ENCODE measurements at regions not wholly inside any gene's neighbourhood (a gene's known extent, or its start where the extent isn't known, plus 50 kb on each side); places are given as distances from the start of the nearest gene placed in this dataset.

- WGBS, result 96% methylated on average over 4 of the region's 4 CpGs
- Histone ChIP-seq H3K27ac (ENCODE audit: low read depth in 1 of 2, low read length in 1 of 2) (no peak overlapping the region), H3K4me3 (ENCODE audit: low read length in 2 of 2) (no peak overlapping the region), H3K27me3 (ENCODE audit: control insufficient read depth in 2 of 2, insufficient read depth in 1 of 2, low read length in 1 of 2) (no peaks in the 10 kb centered on the region), H3K9me3 (ENCODE audit: control insufficient read depth in 2 of 2, insufficient read depth in 1 of 2, low read length in 1 of 2) (no peaks in the 10 kb centered on the region), H3K36me3 (ENCODE audit: control insufficient read depth in 2 of 2, insufficient read depth in 2 of 2, low read length in 1 of 2) (no peaks in the 10 kb centered on the region), H3K4me1 (ENCODE audit: control insufficient read depth in 2 of 2, insufficient read depth in 2 of 2, low read length in 2 of 2) (no peaks in the 10 kb centered on the region)
- DNase-seq (ENCODE audit: low read depth in 6 of 9, low spot score in 9 of 9), result no peak
Measured at GRCh38 chr13:84029396-84029795, 147.1 kb upstream of the SLITRK1 start.

GRCh38 chr13:84025824-84026223, 143.6 kb upstream of the SLITRK1 start:
- Histone ChIP-seq H3K27ac (ENCODE audit: low read depth in 1 of 2, low read length in 1 of 2) (no peak overlapping the region), H3K4me3 (ENCODE audit: low read length in 2 of 2) (no peak overlapping the region), H3K27me3 (ENCODE audit: control insufficient read depth in 2 of 2, insufficient read depth in 1 of 2, low read length in 1 of 2) (no peaks in the 10 kb centered on the region), H3K4me1 (ENCODE audit: control insufficient read depth in 2 of 2, insufficient read depth in 2 of 2, low read length in 2 of 2) (no peaks in the 10 kb centered on the region), H3K36me3 (ENCODE audit: control insufficient read depth in 2 of 2, insufficient read depth in 2 of 2, low read length in 1 of 2) (no peaks in the 10 kb centered on the region), H3K9me3 (ENCODE audit: control insufficient read depth in 2 of 2, insufficient read depth in 1 of 2, low read length in 1 of 2) (no peaks in the 10 kb centered on the region)
- DNase-seq (ENCODE audit: low read depth in 6 of 9, low spot score in 9 of 9), result no peak
- 92% methylated on average over 1 of the region's 1 CpG for WGBS

- WGBS, result 98% methylated on average over 9 of the region's 9 CpGs
Measured at GRCh38 chr13:83996415-83996814, 114.1 kb upstream of the SLITRK1 start.

GRCh38 chr13:83995930-83996329, 113.7 kb upstream of the SLITRK1 start:
- Histone ChIP-seq H3K27me3 (ENCODE audit: control insufficient read depth in 2 of 2, insufficient read depth in 1 of 2, low read length in 1 of 2) (no peaks in the 10 kb centered on the region), H3K9me3 (ENCODE audit: control insufficient read depth in 2 of 2, insufficient read depth in 1 of 2, low read length in 1 of 2) (peaks cover 0 to 7% of the 10 kb centered on the region in 2 donors), H3K4me1 (ENCODE audit: control insufficient read depth in 2 of 2, insufficient read depth in 2 of 2, low read length in 2 of 2) (no peaks in the 10 kb centered on the region), H3K27ac (ENCODE audit: low read depth in 1 of 2, low read length in 1 of 2) (no peak overlapping the region), H3K36me3 (ENCODE audit: control insufficient read depth in 2 of 2, insufficient read depth in 2 of 2, low read length in 1 of 2) (no peaks in the 10 kb centered on the region), H3K4me3 (ENCODE audit: low read length in 2 of 2) (no peak overlapping the region)
- no peak for DNase-seq (ENCODE audit: low read depth in 6 of 9, low spot score in 9 of 9)
- WGBS, result 97% methylated on average over 7 of the region's 7 CpGs

More at GRCh38 chr13:83996415-83996814, 114.1 kb upstream of the SLITRK1 start:
- Histone ChIP-seq H3K9me3 (ENCODE audit: control insufficient read depth in 2 of 2, insufficient read depth in 1 of 2, low read length in 1 of 2) (peaks cover 0 to 7% of the 10 kb centered on the region in 2 donors), H3K4me3 (ENCODE audit: low read length in 2 of 2) (no peak overlapping the region), H3K27me3 (ENCODE audit: control insufficient read depth in 2 of 2, insufficient read depth in 1 of 2, low read length in 1 of 2) (no peaks in the 10 kb centered on the region), H3K4me1 (ENCODE audit: control insufficient read depth in 2 of 2, insufficient read depth in 2 of 2, low read length in 2 of 2) (no peaks in the 10 kb centered on the region), H3K36me3 (ENCODE audit: control insufficient read depth in 2 of 2, insufficient read depth in 2 of 2, low read length in 1 of 2) (no peaks in the 10 kb centered on the region), H3K27ac (ENCODE audit: low read depth in 1 of 2, low read length in 1 of 2) (no peak overlapping the region)
- no peak for DNase-seq (ENCODE audit: low read depth in 6 of 9, low spot score in 9 of 9)

- Histone ChIP-seq H3K27ac (ENCODE audit: low read depth in 1 of 2, low read length in 1 of 2) (no peak overlapping the region), H3K36me3 (ENCODE audit: control insufficient read depth in 2 of 2, insufficient read depth in 2 of 2, low read length in 1 of 2) (no peaks in the 10 kb centered on the region), H3K4me3 (ENCODE audit: low read length in 2 of 2) (no peak overlapping the region), H3K9me3 (ENCODE audit: control insufficient read depth in 2 of 2, insufficient read depth in 1 of 2, low read length in 1 of 2) (peaks cover 0 to 3% of the 10 kb centered on the region in 2 donors), H3K4me1 (ENCODE audit: control insufficient read depth in 2 of 2, insufficient read depth in 2 of 2, low read length in 2 of 2) (no peaks in the 10 kb centered on the region), H3K27me3 (ENCODE audit: control insufficient read depth in 2 of 2, insufficient read depth in 1 of 2, low read length in 1 of 2) (no peaks in the 10 kb centered on the region)
- no peak for DNase-seq (ENCODE audit: low read depth in 6 of 9, low spot score in 9 of 9)
- WGBS, result 96% methylated on average over 13 of the region's 13 CpGs
Measured at GRCh38 chr13:83992566-83993358, 110.5 kb upstream of the SLITRK1 start.

- Histone ChIP-seq H3K27ac (ENCODE audit: low read depth in 1 of 2, low read length in 1 of 2) (no peak overlapping the region), H3K4me1 (ENCODE audit: control insufficient read depth in 2 of 2, insufficient read depth in 2 of 2, low read length in 2 of 2) (no peaks in the 10 kb centered on the region), H3K27me3 (ENCODE audit: control insufficient read depth in 2 of 2, insufficient read depth in 1 of 2, low read length in 1 of 2) (no peaks in the 10 kb centered on the region), H3K9me3 (ENCODE audit: control insufficient read depth in 2 of 2, insufficient read depth in 1 of 2, low read length in 1 of 2) (no peaks in the 10 kb centered on the region), H3K36me3 (ENCODE audit: control insufficient read depth in 2 of 2, insufficient read depth in 2 of 2, low read length in 1 of 2) (no peaks in the 10 kb centered on the region), H3K4me3 (ENCODE audit: low read length in 2 of 2) (no peak overlapping the region)
- DNase-seq (ENCODE audit: low read depth in 6 of 9, low spot score in 9 of 9), result no peak
- 95% methylated on average over 1 of the region's 1 CpG for WGBS
Measured at GRCh38 chr13:83987394-83987793, 105.1 kb upstream of the SLITRK1 start.

GRCh38 chr13:83984793-83985192, 102.5 kb upstream of the SLITRK1 start:
- H3K36me3 ChIP-seq (ENCODE audit: control insufficient read depth in 2 of 2, insufficient read depth in 2 of 2, low read length in 1 of 2), result no peaks in the 10 kb centered on the region
- H3K4me3 ChIP-seq (ENCODE audit: low read length in 2 of 2), result no peak overlapping the region
- no peaks in the 10 kb centered on the region for H3K4me1 ChIP-seq (ENCODE audit: control insufficient read depth in 2 of 2, insufficient read depth in 2 of 2, low read length in 2 of 2)
- H3K27ac ChIP-seq (ENCODE audit: low read depth in 1 of 2, low read length in 1 of 2), result no peak overlapping the region
- no peaks in the 10 kb centered on the region for H3K27me3 ChIP-seq (ENCODE audit: control insufficient read depth in 2 of 2, insufficient read depth in 1 of 2, low read length in 1 of 2)
- no peaks in the 10 kb centered on the region for H3K9me3 ChIP-seq (ENCODE audit: control insufficient read depth in 2 of 2, insufficient read depth in 1 of 2, low read length in 1 of 2)
- 93% methylated on average over 1 of the region's 1 CpG for WGBS
- DNase-seq (ENCODE audit: low read depth in 6 of 9, low spot score in 9 of 9), result no peak

GRCh38 chr13:83980331-83980730, 98.1 kb upstream of the SLITRK1 start:
- Histone ChIP-seq H3K27me3 (ENCODE audit: control insufficient read depth in 2 of 2, insufficient read depth in 1 of 2, low read length in 1 of 2) (no peaks in the 10 kb centered on the region), H3K4me3 (ENCODE audit: low read length in 2 of 2) (no peak overlapping the region), H3K27ac (ENCODE audit: low read depth in 1 of 2, low read length in 1 of 2) (no peak overlapping the region), H3K9me3 (ENCODE audit: control insufficient read depth in 2 of 2, insufficient read depth in 1 of 2, low read length in 1 of 2) (no peaks in the 10 kb centered on the region), H3K36me3 (ENCODE audit: control insufficient read depth in 2 of 2, insufficient read depth in 2 of 2, low read length in 1 of 2) (no peaks in the 10 kb centered on the region), H3K4me1 (ENCODE audit: control insufficient read depth in 2 of 2, insufficient read depth in 2 of 2, low read length in 2 of 2) (no peaks in the 10 kb centered on the region)
- 93% methylated on average over 5 of the region's 5 CpGs for WGBS
- no peak for DNase-seq (ENCODE audit: low read depth in 6 of 9, low spot score in 9 of 9)

GRCh38 chr13:83975655-83976165, 93.4 kb upstream of the SLITRK1 start:
- Histone ChIP-seq H3K36me3 (ENCODE audit: control insufficient read depth in 2 of 2, insufficient read depth in 2 of 2, low read length in 1 of 2) (no peaks in the 10 kb centered on the region), H3K9me3 (ENCODE audit: control insufficient read depth in 2 of 2, insufficient read depth in 1 of 2, low read length in 1 of 2) (no peaks in the 10 kb centered on the region), H3K4me1 (ENCODE audit: control insufficient read depth in 2 of 2, insufficient read depth in 2 of 2, low read length in 2 of 2) (no peaks in the 10 kb centered on the region), H3K27ac (ENCODE audit: low read depth in 1 of 2, low read length in 1 of 2) (no peak overlapping the region), H3K27me3 (ENCODE audit: control insufficient read depth in 2 of 2, insufficient read depth in 1 of 2, low read length in 1 of 2) (no peaks in the 10 kb centered on the region), H3K4me3 (ENCODE audit: low read length in 2 of 2) (no peak overlapping the region)
- no peak for DNase-seq (ENCODE audit: low read depth in 6 of 9, low spot score in 9 of 9)
